H1 (cell line): ENCODE measurements at regions not wholly inside any gene's neighbourhood (a gene's known extent, or its start where the extent isn't known, plus 50 kb on each side); places are given as distances from the start of the nearest gene placed in this dataset.
A peak's percentile ranks its signal among the peaks of the same experiment; 100 is the strongest.
"Not testable (repeated sequence)": the region's sequence is repeated elsewhere in the genome, so short reads cannot be mapped to it uniquely, and the experiment has no call there.

Experiments
- CTCF ChIA-PET: fragments of 300-600 bp; sonication (Branson Sonifier 250); formaldehyde crosslinking; loops from one replicate; lab custom pipeline; 2021; ENCODE audit not compliant: partially characterized antibody; lab: Charles Lee
- POLR2A ChIA-PET: fragments of 300-600 bp; sonication (Branson Sonifier 250); formaldehyde crosslinking; loops from one replicate; lab custom pipeline; 2021; ENCODE audit warnings: inconsistent platforms; ENCODE audit not compliant: partially characterized antibody; lab: Charles Lee
- DNase-seq, 2 experiments: peaks; one replicate each; pipeline versions ENCODE4 v3.0.0 to v3.0.0-alpha.2; 2010 to 2022; ENCODE audit warnings: low spot score in 2 of 2, low read depth in 1 of 2, mixed read lengths in 1 of 2
- FAIRE-seq: peaks from 2 replicates; lab custom pipeline; 2011; peaks lifted over from hg19 to GRCh38; lab: Jason Lieb, UNC
- H2AFZ ChIP-seq: 2 replicates; pipeline ENCODE4 v1.8.1; 2012; ENCODE audit warnings: low read length, inconsistent platforms
- H2AK5ac ChIP-seq: 2 replicates; pipeline ENCODE4 v1.6.1; 2013; ENCODE audit warnings: low read depth, low read length
- H2BK120ac ChIP-seq: replicated peaks from 2 replicates; pipeline ENCODE3; 2013; ENCODE audit warnings: low read depth, low read length, inconsistent platforms
- H2BK12ac ChIP-seq: 2 replicates; pipeline ENCODE4 v1.6.1; 2013; ENCODE audit warnings: low read depth, low read length
- H2BK15ac ChIP-seq: 2 replicates; pipeline ENCODE4 v1.6.1; 2013; ENCODE audit warnings: low read length
- H2BK20ac ChIP-seq: 2 replicates; pipeline ENCODE4 v1.6.1; 2013; ENCODE audit warnings: low read length
- H2BK5ac ChIP-seq: 2 replicates; pipeline ENCODE4 v1.6.1; 2013; ENCODE audit warnings: low read depth, low read length
- H3K14ac ChIP-seq: 2 replicates; pipeline ENCODE4 v1.6.1; 2013; ENCODE audit warnings: inconsistent platforms; ENCODE audit not compliant: insufficient read length
- H3K18ac ChIP-seq: 2 replicates; pipeline ENCODE4 v1.6.1; 2013; ENCODE audit warnings: low read length; ENCODE audit errors: extremely low read depth
- H3K23ac ChIP-seq: 2 replicates; pipeline ENCODE4 v1.6.1; 2013; ENCODE audit warnings: inconsistent platforms; ENCODE audit not compliant: insufficient read length
- H3K23me2 ChIP-seq: 2 replicates; pipeline ENCODE4 v1.6.1; 2013; ENCODE audit warnings: low read depth, low read length
- H3K27ac ChIP-seq: 2 replicates; pipeline ENCODE4 v1.6.1; 2011; ENCODE audit warnings: low read depth, low read length, inconsistent platforms
- H3K27me3 ChIP-seq, 4 experiments: replicated peaks in 1 of 4; 1 replicate in 1 of 4; 2 replicates in 3 of 4; pipeline versions ENCODE4 v1.6.1 to v1.8.1; 2011 to 2013; ENCODE audit warnings: low read length in 3 of 4, mild to moderate bottlenecking in 3 of 4, inconsistent platforms in 2 of 4, mixed read lengths in 2 of 4, moderate library complexity in 1 of 4; ENCODE audit not compliant: control insufficient read depth in 3 of 4, insufficient read depth in 3 of 4; ENCODE audit errors: extremely low read depth in 1 of 4
- H3K36me3 ChIP-seq, 4 experiments: 2 replicates each; pipeline versions ENCODE4 v1.6.1 to v1.8.1; 2011 to 2013; ENCODE audit warnings: mild to moderate bottlenecking in 4 of 4, low read length in 3 of 4, moderate library complexity in 2 of 4, control low read depth in 1 of 4, inconsistent platforms in 1 of 4; ENCODE audit not compliant: insufficient read depth in 4 of 4, control insufficient read depth in 2 of 4
- H3K4ac ChIP-seq: replicated peaks from 2 replicates; pipeline ENCODE3; 2013; ENCODE audit warnings: low read length, low read depth, mixed read lengths, inconsistent platforms; ENCODE audit not compliant: insufficient read length
- H3K4me1 ChIP-seq, 4 experiments: replicated peaks in 1 of 4; 1 replicate in 1 of 4; 2 replicates in 3 of 4; pipeline versions ENCODE4 v1.6.1 to v1.8.1; 2011 to 2013; ENCODE audit warnings: low read length in 3 of 4, inconsistent platforms in 2 of 4, mixed read lengths in 1 of 4; ENCODE audit not compliant: insufficient read depth in 4 of 4, control insufficient read depth in 3 of 4
- H3K4me2 ChIP-seq, 2 experiments: 2 replicates each; pipeline versions ENCODE4 v1.6.1 to v1.8.1; 2011 to 2013; ENCODE audit warnings: low read depth in 2 of 2, low read length in 2 of 2, control low read depth in 1 of 2, inconsistent platforms in 1 of 2, mild to moderate bottlenecking in 1 of 2; ENCODE audit not compliant: insufficient read depth in 1 of 2
- H3K4me3 ChIP-seq, 4 experiments: fragments of 200-600, 300-600 bp in 1 of 4; sonication (generic), shearing (Covaris generic), sonication (Bioruptor Twin) in 1 of 4; 2 replicates each; pipeline versions ENCODE4 v1.5.1 to v1.8.1; 2011 to 2016; ENCODE audit warnings: low read length in 4 of 4, low read depth in 3 of 4, control low read depth in 2 of 4, inconsistent platforms in 2 of 4, mild to moderate bottlenecking in 2 of 4, mixed read lengths in 1 of 4, moderate library complexity in 1 of 4; ENCODE audit not compliant: insufficient read depth in 2 of 4; ENCODE audit errors: extremely low read depth in 1 of 4
- H3K56ac ChIP-seq: replicated peaks from 2 replicates; pipeline ENCODE3; 2013; ENCODE audit warnings: low read depth, mild to moderate bottlenecking, mixed read lengths, low read length, inconsistent platforms; ENCODE audit not compliant: insufficient read length
- H3K79me1 ChIP-seq: 2 replicates; pipeline ENCODE4 v1.6.1; 2013; ENCODE audit warnings: low read depth, low read length, control low read depth
- H3K79me2 ChIP-seq, 2 experiments: 2 replicates each; pipeline versions ENCODE4 v1.6.1 to v1.8.1; 2012 to 2013; ENCODE audit warnings: low read length in 2 of 2, mild to moderate bottlenecking in 2 of 2, inconsistent platforms in 1 of 2; ENCODE audit not compliant: insufficient read depth in 2 of 2, control insufficient read depth in 1 of 2
- H3K9ac ChIP-seq, 4 experiments: replicated peaks in 1 of 4; 1 replicate in 1 of 4; 2 replicates in 3 of 4; pipeline versions ENCODE4 v1.6.1 to v1.8.1; 2011 to 2013; ENCODE audit warnings: low read depth in 3 of 4, low read length in 3 of 4, control low read depth in 2 of 4, mild to moderate bottlenecking in 2 of 4, moderate library complexity in 2 of 4, inconsistent platforms in 1 of 4; ENCODE audit errors: extremely low read depth in 1 of 4
- H3K9me3 ChIP-seq, 2 experiments: 2 replicates each; pipeline versions ENCODE4 v1.6.1 to v1.8.1; 2012 to 2013; ENCODE audit warnings: mild to moderate bottlenecking in 2 of 2, moderate library complexity in 2 of 2, control low read depth in 1 of 2, inconsistent platforms in 1 of 2, low read depth in 1 of 2, low read length in 1 of 2, mixed read lengths in 1 of 2; ENCODE audit not compliant: insufficient read depth in 2 of 2
- H4K20me1 ChIP-seq, 2 experiments: replicated peaks in 1 of 2; 2 replicates each; pipeline versions ENCODE3 to v1.8.1; 2011 to 2013; ENCODE audit warnings: inconsistent platforms in 2 of 2, low read length in 2 of 2, mild to moderate bottlenecking in 1 of 2; ENCODE audit not compliant: insufficient read depth in 2 of 2, control insufficient read depth in 1 of 2
- H4K5ac ChIP-seq: 2 replicates; pipeline ENCODE4 v1.6.1; 2013; ENCODE audit warnings: low read length, low read depth, mixed read lengths, inconsistent platforms; ENCODE audit not compliant: insufficient read length
- H4K8ac ChIP-seq: 2 replicates; pipeline ENCODE4 v1.8.0; 2013; ENCODE audit warnings: mild to moderate bottlenecking, moderate library complexity, low read length, inconsistent platforms; ENCODE audit not compliant: insufficient read depth; ENCODE audit errors: extremely low read depth
- H4K91ac ChIP-seq: replicated peaks from 2 replicates; pipeline ENCODE3; 2013; ENCODE audit warnings: low read length, mixed read lengths, inconsistent platforms; ENCODE audit not compliant: insufficient read length
- WGBS, 2 experiments: shearing (Covaris generic) in 1 of 2; methylation state at CpG; one replicate each; pipeline versions ENCODE4 v1.1.6 to v1.1.7; 2013 to 2015; ENCODE audit warnings: low lambda C conversion rate in 2 of 2, mixed read lengths in 2 of 2, inconsistent platforms in 1 of 2, low coverage in 1 of 2, missing lambda C conversion rate in 1 of 2; ENCODE audit not compliant: insufficient replicate concordance in 2 of 2, insufficient coverage in 1 of 2, insufficient read length in 1 of 2; ENCODE audit errors: extremely low coverage in 1 of 2, missing lambda C conversion rate in 1 of 2; 5-methylcytosine and 5-hydroxymethylcytosine counted together

GRCh38 chr1:112825563-112826216 lies 110.6 kb upstream of the PPM1J start:
- not testable (repeated sequence) for FAIRE-seq, H2BK120ac ChIP-seq, H2BK15ac ChIP-seq, H3K56ac ChIP-seq, H3K79me2 ChIP-seq, H4K20me1 ChIP-seq, H3K9me3 ChIP-seq, H3K4ac ChIP-seq, H3K79me1 ChIP-seq, H3K14ac ChIP-seq, H3K23ac ChIP-seq, H4K8ac ChIP-seq, H2BK20ac ChIP-seq, H3K27me3 ChIP-seq, H3K9ac ChIP-seq, H3K27ac ChIP-seq, H3K23me2 ChIP-seq, H2AFZ ChIP-seq
- peak overlapping the region in 1 of 2 experiments; percentile 58; a peak in 3 of 4 replicates for H3K4me2 ChIP-seq
- peak overlapping the region; percentile 85 for H4K91ac ChIP-seq
- H3K4me3 ChIP-seq: peak overlapping the region in 2 of 4 experiments; percentile 12 to 38; a peak in 1 of 8 replicates
- peaks cover 9 to 35% (median 18%) of the 10 kb centered on the region in 4 experiments for H3K4me1 ChIP-seq
- peak overlapping the region; percentile 90; the same call in 1 of the 2 replicates for H2BK5ac ChIP-seq
- peak in 1 of 2 experiments; percentile 50 for DNase-seq
- peak overlapping the region; percentile 48 for H3K18ac ChIP-seq
- ChIA-PET CTCF (interaction anchor here (1.1 kb wide), 1 partner anchor 217 kb away, joined by 3 read pairs; no protein-coding TSS in a partner anchor), POLR2A (interaction anchor here (0.9 to 1.4 kb wide), 3 partner anchors 15 to 29 kb away, joined by 3 to 4 read pairs (median 3); no protein-coding TSS in a partner anchor)
- H2AK5ac ChIP-seq: 0 out of 2 replicates have a peak overlapping the region, but pooled peaks have one; percentile 42
- peaks cover 0 to 13% (median 0%) of the 10 kb centered on the region in 4 experiments; a peak in 2 of 8 replicates for H3K36me3 ChIP-seq
- H4K5ac ChIP-seq: peak overlapping the region; percentile 15
- peak overlapping the region; percentile 50; the same call in 1 of the 2 replicates for H2BK12ac ChIP-seq
- 73% methylated on average over 7 of the region's 7 CpGs; no CpG with 5 or more reads in 1 of the 2 experiments for WGBS, 2 experiments
